ENCODE measurements at regions not wholly inside any gene's neighbourhood (a gene's known extent, or its start where the extent isn't known, plus 50 kb on each side); places are given as distances from the start of the nearest gene placed in this dataset.

DNA sequence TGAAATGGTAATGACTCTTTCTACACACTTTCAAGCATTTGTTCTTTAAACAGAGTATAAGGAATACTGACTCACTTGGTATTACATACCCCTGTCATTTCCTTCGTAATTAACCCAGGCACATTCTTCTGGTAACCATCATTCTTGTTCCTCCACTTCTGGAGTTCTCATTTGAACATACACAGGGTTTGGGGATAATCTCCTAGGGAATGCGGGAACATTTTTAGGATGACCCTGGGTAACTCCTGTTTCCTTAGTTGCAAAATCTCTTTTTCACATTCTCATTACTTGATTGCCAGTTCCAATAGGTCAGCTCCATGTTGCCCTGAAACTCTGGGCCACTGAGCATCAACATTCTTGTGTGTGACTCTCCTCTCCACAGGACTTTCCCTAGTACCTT lies 51.5 kb upstream of the E2F3 start:
- intact Hi-C loops (cut with micrococcal nuclease): no loop called here
- Histone ChIP-seq H3K27me3 (ENCODE audit: insufficient read depth, low read length) (no peaks in the 10 kb centered on the region), H3K27ac (ENCODE audit: low read depth, low read length) (no peak overlapping the region), H3K79me2 (ENCODE audit: insufficient read depth, low read length) (no peaks in the 10 kb centered on the region), H4K20me1 (ENCODE audit: insufficient read depth) (no peaks in the 10 kb centered on the region), H3K9ac (ENCODE audit: low read length) (no peak overlapping the region), H2AFZ (ENCODE audit: low read depth, low read length, poor library complexity, severe bottlenecking) (no peak overlapping the region), H3K4me2 (ENCODE audit: low read length) (no peak overlapping the region), H3K36me3 (ENCODE audit: control insufficient read depth in 1 of 2, insufficient read depth in 2 of 2, low read length in 2 of 2) (no peaks in the 10 kb centered on the region), H3K9me3 (ENCODE audit: control insufficient read depth in 1 of 2, insufficient read depth in 1 of 2, low read depth in 1 of 2, low read length in 2 of 2) (peaks cover 0 to 6% of the 10 kb centered on the region in 2 experiments; a peak in 1 of 4 replicates), H3K4me3 (replicated peaks in 1 of 2; ENCODE audit: low read depth in 1 of 2, low read length in 2 of 2) (no peak overlapping the region), H3K4me1 (ENCODE audit: control insufficient read depth in 1 of 2, insufficient read depth in 2 of 2, low read length in 2 of 2) (no peaks in the 10 kb centered on the region), H3K9me2 (ENCODE audit: insufficient read depth) (no peaks in the 10 kb centered on the region)
- TF ChIP-seq, protein P1, sequence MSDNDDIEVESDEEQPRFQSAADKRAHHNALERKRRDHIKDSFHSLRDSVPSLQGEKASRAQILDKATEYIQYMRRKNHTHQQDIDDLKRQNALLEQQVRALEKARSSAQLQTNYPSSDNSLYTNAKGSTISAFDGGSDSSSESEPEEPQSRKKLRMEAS (IDR thresholded peaks at IDR 0.05): no peak
- TF ChIP-seq JUND (IDR thresholded peaks at IDR 0.05) (no peak), YY1 (IDR thresholded peaks at IDR 0.05; ENCODE audit: extremely low read depth, insufficient replicate concordance, low read depth, low read length) (no peak), ZNF274 (IDR thresholded peaks at IDR 0.05; ENCODE audit: low read depth, low read length) (no peak), CEBPB (IDR thresholded peaks at IDR 0.05; ENCODE audit: low read depth) (no peak), ELF1 (IDR thresholded peaks at IDR 0.05; ENCODE audit: borderline replicate concordance, low read depth) (no peak), EZH2phosphoT487 (IDR thresholded peaks at IDR 0.05; ENCODE audit: borderline replicate concordance) (no peak), EGR1 (IDR thresholded peaks at IDR 0.05; ENCODE audit: low read depth) (no peak), SRF (IDR thresholded peaks at IDR 0.05; ENCODE audit: low read depth) (no peak), SIN3A (IDR thresholded peaks at IDR 0.05; ENCODE audit: low read depth) (no peak), SP1 (IDR thresholded peaks at IDR 0.05; ENCODE audit: low read depth) (no peak), CBX3 (IDR thresholded peaks at IDR 0.05; ENCODE audit: low read depth) (no peak)
- TF ChIP-seq, protein P2, sequence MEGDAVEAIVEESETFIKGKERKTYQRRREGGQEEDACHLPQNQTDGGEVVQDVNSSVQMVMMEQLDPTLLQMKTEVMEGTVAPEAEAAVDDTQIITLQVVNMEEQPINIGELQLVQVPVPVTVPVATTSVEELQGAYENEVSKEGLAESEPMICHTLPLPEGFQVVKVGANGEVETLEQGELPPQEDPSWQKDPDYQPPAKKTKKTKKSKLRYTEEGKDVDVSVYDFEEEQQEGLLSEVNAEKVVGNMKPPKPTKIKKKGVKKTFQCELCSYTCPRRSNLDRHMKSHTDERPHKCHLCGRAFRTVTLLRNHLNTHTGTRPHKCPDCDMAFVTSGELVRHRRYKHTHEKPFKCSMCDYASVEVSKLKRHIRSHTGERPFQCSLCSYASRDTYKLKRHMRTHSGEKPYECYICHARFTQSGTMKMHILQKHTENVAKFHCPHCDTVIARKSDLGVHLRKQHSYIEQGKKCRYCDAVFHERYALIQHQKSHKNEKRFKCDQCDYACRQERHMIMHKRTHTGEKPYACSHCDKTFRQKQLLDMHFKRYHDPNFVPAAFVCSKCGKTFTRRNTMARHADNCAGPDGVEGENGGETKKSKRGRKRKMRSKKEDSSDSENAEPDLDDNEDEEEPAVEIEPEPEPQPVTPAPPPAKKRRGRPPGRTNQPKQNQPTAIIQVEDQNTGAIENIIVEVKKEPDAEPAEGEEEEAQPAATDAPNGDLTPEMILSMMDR (IDR thresholded peaks at IDR 0.05 in 2 of 3, conservative IDR thresholded peaks at IDR 0.05 in 1 of 3; ENCODE audit: borderline replicate concordance in 1 of 3, insufficient read depth in 1 of 3, low read depth in 2 of 3, low read length in 2 of 3): no peak
- TF ChIP-seq, protein P3, sequence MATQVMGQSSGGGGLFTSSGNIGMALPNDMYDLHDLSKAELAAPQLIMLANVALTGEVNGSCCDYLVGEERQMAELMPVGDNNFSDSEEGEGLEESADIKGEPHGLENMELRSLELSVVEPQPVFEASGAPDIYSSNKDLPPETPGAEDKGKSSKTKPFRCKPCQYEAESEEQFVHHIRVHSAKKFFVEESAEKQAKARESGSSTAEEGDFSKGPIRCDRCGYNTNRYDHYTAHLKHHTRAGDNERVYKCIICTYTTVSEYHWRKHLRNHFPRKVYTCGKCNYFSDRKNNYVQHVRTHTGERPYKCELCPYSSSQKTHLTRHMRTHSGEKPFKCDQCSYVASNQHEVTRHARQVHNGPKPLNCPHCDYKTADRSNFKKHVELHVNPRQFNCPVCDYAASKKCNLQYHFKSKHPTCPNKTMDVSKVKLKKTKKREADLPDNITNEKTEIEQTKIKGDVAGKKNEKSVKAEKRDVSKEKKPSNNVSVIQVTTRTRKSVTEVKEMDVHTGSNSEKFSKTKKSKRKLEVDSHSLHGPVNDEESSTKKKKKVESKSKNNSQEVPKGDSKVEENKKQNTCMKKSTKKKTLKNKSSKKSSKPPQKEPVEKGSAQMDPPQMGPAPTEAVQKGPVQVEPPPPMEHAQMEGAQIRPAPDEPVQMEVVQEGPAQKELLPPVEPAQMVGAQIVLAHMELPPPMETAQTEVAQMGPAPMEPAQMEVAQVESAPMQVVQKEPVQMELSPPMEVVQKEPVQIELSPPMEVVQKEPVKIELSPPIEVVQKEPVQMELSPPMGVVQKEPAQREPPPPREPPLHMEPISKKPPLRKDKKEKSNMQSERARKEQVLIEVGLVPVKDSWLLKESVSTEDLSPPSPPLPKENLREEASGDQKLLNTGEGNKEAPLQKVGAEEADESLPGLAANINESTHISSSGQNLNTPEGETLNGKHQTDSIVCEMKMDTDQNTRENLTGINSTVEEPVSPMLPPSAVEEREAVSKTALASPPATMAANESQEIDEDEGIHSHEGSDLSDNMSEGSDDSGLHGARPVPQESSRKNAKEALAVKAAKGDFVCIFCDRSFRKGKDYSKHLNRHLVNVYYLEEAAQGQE (IDR thresholded peaks at IDR 0.05; ENCODE audit: low read depth): no peak
- RAD21 ChIA-PET (ENCODE audit: low non-redundant PET in 1 of 2, low total read pairs in 2 of 2, uncharacterized antibody in 2 of 2, unreplicated experiment in 2 of 2): no interaction called here
- no TSS peak for BruUV-seq (replicated peaks)
- no peak for ATAC-seq
- CTCF ChIA-PET: no interaction called here
- no peak for DNase-seq (ENCODE audit: low read depth, low spot score)
- POLR2A ChIA-PET: no interaction called here
